ENCODE measurements at regions not wholly inside any gene's neighbourhood (a gene's known extent, or its start where the extent isn't known, plus 50 kb on each side); places are given as distances from the start of the nearest gene placed in this dataset.

GRCh38 chr17:20774472-20775135, 195.1 kb downstream of the CDRT15L2 start:
- no peak overlapping the region for H3K4me3 ChIP-seq
- H2AFZ ChIP-seq (ENCODE audit: low read depth, low read length): no peak overlapping the region
- FAIRE-seq (no peak), DNase-seq (ENCODE audit: extremely low read depth in 1 of 4, low spot score in 3 of 4) (no peak), ATAC-seq (no peak)
- H3K9me1 ChIP-seq (ENCODE audit: control insufficient read depth, insufficient read depth, low read length): no peaks in the 10 kb centered on the region
- no peaks in the 10 kb centered on the region for H3K79me2 ChIP-seq (ENCODE audit: control insufficient read depth, insufficient read depth, low read length)
- no peaks in the 10 kb centered on the region for H3K27me3 ChIP-seq (ENCODE audit: control insufficient read depth in 2 of 2, insufficient read depth in 2 of 2, low read length in 2 of 2)
- intact Hi-C loops (cut with micrococcal nuclease): no loop called here
- in situ Hi-C loops (cut with MboI): no loop called here
- TF ChIP-seq MBD1 (CRISPR knock-in tag; IDR thresholded peaks at IDR 0.05) (no peak), CCAR2 (IDR thresholded peaks at IDR 0.05; ENCODE audit: low read depth, low read length) (no peak), ZNF583 (CRISPR knock-in tag; IDR thresholded peaks at IDR 0.05) (no peak), GATAD2A (IDR thresholded peaks at IDR 0.05) (no peak), RNF219 (CRISPR knock-in tag; IDR thresholded peaks at IDR 0.05) (no peak), XRCC5 (IDR thresholded peaks at IDR 0.05; ENCODE audit: low read depth, low read length) (no peak)
- H3K9ac ChIP-seq (ENCODE audit: insufficient read depth in 1 of 2, low read depth in 2 of 2, low read length in 2 of 2): no peak overlapping the region
- no TSS peak for BruUV-seq (replicated peaks)
- H3K36me3 ChIP-seq (ENCODE audit: control insufficient read depth, insufficient read depth, low read length): no peaks in the 10 kb centered on the region
- whole genome bisulfite sequencing (ENCODE audit: insufficient coverage, low coverage, missing lambda C conversion rate): 5% methylated on average over 3 of the region's 4 CpGs
- no peaks in the 10 kb centered on the region for H3K4me1 ChIP-seq (replicated peaks in 1 of 2; ENCODE audit: control insufficient read depth in 2 of 2, insufficient read depth in 2 of 2, low read length in 2 of 2)
- no peaks in the 10 kb centered on the region for H3K9me3 ChIP-seq (replicated peaks; ENCODE audit: control insufficient read depth, insufficient read depth, low read depth, low read length)
- ChIA-PET POLR2A (no interaction called here), CTCF (ENCODE audit: low intra/inter-chr PET ratio) (interaction anchor here (0.7 kb wide), 1 partner anchor 25 kb away, joined by 5 read pairs; no protein-coding TSS in a partner anchor)
- H3K4me2 ChIP-seq (ENCODE audit: insufficient read depth, low read length): no peak overlapping the region
- H4K20me1 ChIP-seq (replicated peaks; ENCODE audit: control insufficient read depth, insufficient read depth, low read length): no peaks in the 10 kb centered on the region
- no peak overlapping the region for H3K27ac ChIP-seq (ENCODE audit: extremely low read depth, low read depth, low read length)
